Fibroblast of villous mesenchyme (primary cell): ENCODE measurements at regions not wholly inside any gene's neighbourhood (a gene's known extent, or its start where the extent isn't known, plus 50 kb on each side); places are given as distances from the start of the nearest gene placed in this dataset.

Experiments used
- DNase-seq: peaks from one replicate; pipeline ENCODE4 v3.0.0-alpha.2; 2010; ENCODE audit warnings: low read depth
- H3K4me3 ChIP-seq: 2 replicates; pipeline ENCODE4 v1.5.1; 2011; ENCODE audit warnings: low read depth, mild to moderate bottlenecking, low read length
- TF ChIP-seq, protein P1 (sequence below): IDR thresholded peaks from 2 replicates; pipeline ENCODE4 v1.5.1; 2012; ENCODE audit warnings: low read depth, mild to moderate bottlenecking, low read length; ENCODE audit not compliant: insufficient read depth

DNA sequence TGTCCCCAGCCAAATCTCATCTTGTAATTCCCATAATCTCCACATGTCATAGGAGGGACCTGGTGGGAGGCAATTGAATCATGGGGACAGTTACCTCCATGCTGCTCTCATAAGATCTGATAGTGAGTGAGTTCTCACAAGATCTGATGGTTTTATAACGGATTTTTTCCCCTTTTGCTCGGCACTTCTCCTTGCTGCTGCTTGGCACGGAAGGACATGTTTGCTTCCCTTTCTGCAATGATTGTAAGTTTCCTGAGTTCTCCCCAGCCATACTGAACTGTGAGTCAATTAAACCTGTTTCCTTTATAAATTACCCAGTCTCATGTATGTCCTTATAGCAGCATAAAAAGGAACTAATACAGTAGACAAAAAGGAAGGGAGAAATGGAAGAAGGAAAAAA lies 76.7 kb upstream of the CCNG1 start:
- TF ChIP-seq, protein P1, sequence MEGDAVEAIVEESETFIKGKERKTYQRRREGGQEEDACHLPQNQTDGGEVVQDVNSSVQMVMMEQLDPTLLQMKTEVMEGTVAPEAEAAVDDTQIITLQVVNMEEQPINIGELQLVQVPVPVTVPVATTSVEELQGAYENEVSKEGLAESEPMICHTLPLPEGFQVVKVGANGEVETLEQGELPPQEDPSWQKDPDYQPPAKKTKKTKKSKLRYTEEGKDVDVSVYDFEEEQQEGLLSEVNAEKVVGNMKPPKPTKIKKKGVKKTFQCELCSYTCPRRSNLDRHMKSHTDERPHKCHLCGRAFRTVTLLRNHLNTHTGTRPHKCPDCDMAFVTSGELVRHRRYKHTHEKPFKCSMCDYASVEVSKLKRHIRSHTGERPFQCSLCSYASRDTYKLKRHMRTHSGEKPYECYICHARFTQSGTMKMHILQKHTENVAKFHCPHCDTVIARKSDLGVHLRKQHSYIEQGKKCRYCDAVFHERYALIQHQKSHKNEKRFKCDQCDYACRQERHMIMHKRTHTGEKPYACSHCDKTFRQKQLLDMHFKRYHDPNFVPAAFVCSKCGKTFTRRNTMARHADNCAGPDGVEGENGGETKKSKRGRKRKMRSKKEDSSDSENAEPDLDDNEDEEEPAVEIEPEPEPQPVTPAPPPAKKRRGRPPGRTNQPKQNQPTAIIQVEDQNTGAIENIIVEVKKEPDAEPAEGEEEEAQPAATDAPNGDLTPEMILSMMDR = no peak
- no peak for DNase-seq
- no peak overlapping the region for H3K4me3 ChIP-seq

DNA sequence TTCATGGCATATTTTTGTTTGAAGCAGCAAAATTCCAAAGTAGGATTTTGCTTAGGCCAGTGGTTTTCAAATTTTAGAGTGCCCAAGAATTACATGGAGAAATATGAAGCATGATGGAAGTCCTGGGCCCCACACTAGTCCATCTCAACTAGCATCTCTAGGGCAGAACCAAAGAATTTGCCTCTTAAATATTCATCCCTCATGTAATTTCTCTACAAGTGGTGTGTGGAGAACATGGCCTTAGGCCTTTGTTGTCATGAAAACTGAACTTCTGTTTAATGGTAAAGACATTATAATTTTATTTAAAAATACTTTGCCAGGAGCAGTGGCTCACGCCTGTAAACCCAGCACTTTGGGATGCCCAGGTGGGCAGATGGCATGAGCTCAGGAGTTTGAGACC lies 75.9 kb upstream of the CCNG1 start:
- TF ChIP-seq, protein P1 = no peak

DNA sequence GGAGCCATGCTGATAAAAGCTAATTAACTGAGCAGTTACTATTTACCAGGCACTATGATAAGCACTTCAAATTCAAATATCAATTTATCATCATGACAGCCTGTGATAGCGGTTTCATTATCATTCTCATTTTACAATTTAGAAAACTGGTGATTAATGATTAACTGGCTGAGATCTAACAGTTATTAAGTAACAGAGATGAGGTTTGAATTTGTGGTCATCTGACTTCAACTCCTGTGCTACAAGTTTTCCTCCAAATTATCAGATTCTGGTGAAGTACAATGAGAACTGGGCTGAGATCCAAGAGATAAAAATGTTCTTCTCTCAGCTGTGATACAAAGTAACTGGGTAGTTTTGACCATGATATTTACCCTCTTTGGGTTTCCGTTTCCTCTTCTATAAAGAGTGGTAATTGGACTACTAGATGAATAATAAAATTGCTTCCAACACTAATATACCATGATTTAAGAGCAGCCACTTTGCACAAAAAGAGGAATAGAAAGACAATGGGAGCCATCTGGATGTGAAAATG lies 74.5 kb upstream of the CCNG1 start:
- no peak for DNase-seq
- H3K4me3 ChIP-seq = no peak overlapping the region
- TF ChIP-seq, protein P1 = no peak

More for the DNA sequence above, 75.9 kb upstream of the CCNG1 start:
- DNase-seq = no peak
- H3K4me3 ChIP-seq = no peak overlapping the region

DNA sequence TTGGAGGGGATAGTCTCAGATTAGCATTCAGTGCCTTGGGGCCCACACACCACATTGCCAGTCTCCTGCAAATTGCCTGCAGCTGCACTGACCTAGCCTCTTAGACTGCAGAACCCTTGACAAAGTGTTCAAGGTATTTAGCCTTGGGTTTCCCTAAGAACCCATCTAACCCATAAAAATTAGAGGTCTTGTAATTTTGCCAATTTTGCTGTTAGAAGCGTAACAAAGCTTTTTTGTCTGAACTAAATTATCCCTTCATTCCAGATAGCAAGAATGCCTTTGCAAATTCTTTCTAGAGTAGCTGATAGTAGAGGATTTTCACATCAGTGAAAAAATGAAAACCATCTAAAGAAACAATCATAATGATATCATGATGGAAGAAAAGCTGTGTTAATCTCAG lies 74.0 kb upstream of the CCNG1 start:
- H3K4me3 ChIP-seq = no peak overlapping the region
- no peak for DNase-seq

DNA sequence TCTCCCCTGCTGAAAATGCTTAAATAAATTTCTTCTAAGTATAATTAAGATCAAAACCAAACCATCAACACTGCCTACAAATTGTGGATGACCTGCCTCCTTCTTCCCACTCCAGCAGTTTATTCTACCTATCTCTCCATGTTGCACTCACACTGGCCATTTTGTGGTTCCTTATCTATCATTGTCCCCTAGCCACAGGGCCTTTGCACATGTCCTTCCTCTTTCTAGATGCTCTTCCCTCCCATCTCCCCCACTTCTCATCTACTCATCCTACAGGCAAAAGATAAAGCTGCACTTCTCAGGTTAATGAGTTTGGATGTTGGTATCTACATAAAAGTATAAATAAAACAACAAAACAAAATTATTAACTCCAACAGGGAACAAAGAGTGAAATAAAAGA lies 70.6 kb upstream of the CCNG1 start:
- TF ChIP-seq, protein P1 = no peak
- no peak for DNase-seq
- H3K4me3 ChIP-seq = no peak overlapping the region

More for the DNA sequence above, 74.0 kb upstream of the CCNG1 start:
- TF ChIP-seq, protein P1 = no peak

DNA sequence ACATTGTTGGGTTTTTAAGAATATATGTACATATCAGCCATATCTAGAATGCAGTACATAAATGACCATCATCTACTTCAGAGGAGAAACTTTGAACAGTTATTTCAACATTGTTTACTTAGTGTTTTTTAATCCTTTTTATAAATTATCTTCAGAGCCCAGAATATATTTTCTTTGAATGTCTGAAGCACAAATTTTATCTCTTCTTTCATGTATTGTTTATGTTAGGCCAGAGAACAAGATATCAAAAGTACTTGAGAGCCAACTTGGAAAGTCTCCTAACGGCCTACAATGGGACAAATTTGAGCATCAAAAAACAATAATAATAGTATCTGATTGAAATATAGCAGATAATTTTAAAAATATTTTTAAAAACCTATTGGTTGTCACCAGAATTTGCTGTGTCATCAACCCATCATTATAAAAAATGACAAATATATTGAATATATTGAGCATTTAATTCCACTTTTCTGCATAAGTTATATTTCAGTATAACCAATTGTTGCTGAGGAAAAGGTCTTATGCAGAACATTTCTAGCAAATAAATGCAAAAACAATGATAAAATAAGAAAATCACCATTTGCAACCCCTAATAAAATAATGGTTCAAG lies 67.5 kb upstream of the CCNG1 start:
- TF ChIP-seq, protein P1 = no peak
- no peak for DNase-seq
- no peak overlapping the region for H3K4me3 ChIP-seq
